ENCODE measurements at regions not wholly inside any gene's neighbourhood (a gene's known extent, or its start where the extent isn't known, plus 50 kb on each side); places are given as distances from the start of the nearest gene placed in this dataset.

DNA sequence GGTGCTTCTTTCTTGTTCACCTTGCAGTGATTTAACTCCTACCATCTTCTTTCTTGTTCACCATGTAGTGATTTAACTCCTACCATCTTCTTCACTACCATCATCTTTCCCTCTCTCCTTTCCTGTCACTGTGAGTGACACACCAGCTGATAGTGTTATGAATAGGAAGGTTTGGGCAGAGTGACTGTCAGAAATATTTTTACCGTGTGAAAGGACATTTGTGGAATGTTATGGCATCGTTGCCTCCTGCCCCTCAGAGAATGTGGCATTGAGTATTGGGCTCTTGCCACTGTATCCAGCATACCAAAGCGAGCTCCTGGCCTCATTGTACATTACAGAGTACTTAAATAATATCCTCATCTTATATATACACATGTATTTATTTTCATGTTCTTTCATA is 90.8 kb upstream of the AMOT start:
- TF ChIP-seq, protein P1, sequence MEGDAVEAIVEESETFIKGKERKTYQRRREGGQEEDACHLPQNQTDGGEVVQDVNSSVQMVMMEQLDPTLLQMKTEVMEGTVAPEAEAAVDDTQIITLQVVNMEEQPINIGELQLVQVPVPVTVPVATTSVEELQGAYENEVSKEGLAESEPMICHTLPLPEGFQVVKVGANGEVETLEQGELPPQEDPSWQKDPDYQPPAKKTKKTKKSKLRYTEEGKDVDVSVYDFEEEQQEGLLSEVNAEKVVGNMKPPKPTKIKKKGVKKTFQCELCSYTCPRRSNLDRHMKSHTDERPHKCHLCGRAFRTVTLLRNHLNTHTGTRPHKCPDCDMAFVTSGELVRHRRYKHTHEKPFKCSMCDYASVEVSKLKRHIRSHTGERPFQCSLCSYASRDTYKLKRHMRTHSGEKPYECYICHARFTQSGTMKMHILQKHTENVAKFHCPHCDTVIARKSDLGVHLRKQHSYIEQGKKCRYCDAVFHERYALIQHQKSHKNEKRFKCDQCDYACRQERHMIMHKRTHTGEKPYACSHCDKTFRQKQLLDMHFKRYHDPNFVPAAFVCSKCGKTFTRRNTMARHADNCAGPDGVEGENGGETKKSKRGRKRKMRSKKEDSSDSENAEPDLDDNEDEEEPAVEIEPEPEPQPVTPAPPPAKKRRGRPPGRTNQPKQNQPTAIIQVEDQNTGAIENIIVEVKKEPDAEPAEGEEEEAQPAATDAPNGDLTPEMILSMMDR (IDR thresholded peaks at IDR 0.05; ENCODE audit: insufficient read depth, low read length, poor library complexity, severe bottlenecking): no peak
- TF ChIP-seq EZH2phosphoT487 (conservative IDR thresholded peaks at IDR 0.05; ENCODE audit: low read length): no peak
